WTC11 (cell line): ENCODE measurements at regions not wholly inside any gene's neighbourhood (a gene's known extent, or its start where the extent isn't known, plus 50 kb on each side); places are given as distances from the start of the nearest gene placed in this dataset.
"Not testable (repeated sequence)": the region's sequence is repeated elsewhere in the genome, so short reads cannot be mapped to it uniquely, and the experiment has no call there.

Source experiments
- ATAC-seq: fragments of 200-7000 bp; cut with Tn5 transposase; 2 replicates; pipeline ENCODE4 v1.10.0; 2021; ENCODE audit warnings: mild to moderate bottlenecking, moderate library complexity
- CTCF ChIA-PET: fragments of 300-600 bp; sonication (Branson Sonifier 250); formaldehyde crosslinking; loops from one replicate; lab custom pipeline; 2021; ENCODE audit warnings: antibody characterized with exemption; lab: Charles Lee
- POLR2A ChIA-PET: fragments of 350-600 bp; sonication (Branson Sonifier 250); formaldehyde crosslinking; loops from one replicate; lab custom pipeline; 2021; ENCODE audit warnings: antibody characterized with exemption; lab: Charles Lee
- DNase-seq: peaks from one replicate; pipeline ENCODE4 v3.0.0; 2021; ENCODE audit warnings: low spot score
- H3K27ac Mint-ChIP-seq: 2 replicates; pipeline ENCODE4 v1.8.0; 2021; ENCODE audit warnings: mixed read lengths
- H3K27me3 Mint-ChIP-seq: 2 replicates; pipeline ENCODE4 v1.8.0; 2021; ENCODE audit warnings: low read depth, mild to moderate bottlenecking, moderate library complexity, mixed read lengths
- H3K36me3 Mint-ChIP-seq: 2 replicates; pipeline ENCODE4 v1.8.0; 2021; ENCODE audit warnings: mixed read lengths
- H3K4me1 Mint-ChIP-seq: 2 replicates; pipeline ENCODE4 v1.8.0; 2022; ENCODE audit warnings: mixed read lengths
- H3K4me3 Mint-ChIP-seq: 2 replicates; pipeline ENCODE4 v1.8.0; 2021; ENCODE audit warnings: mild to moderate bottlenecking, moderate library complexity, mixed read lengths
- H3K9me3 Mint-ChIP-seq: 2 replicates; pipeline ENCODE4 v1.8.0; 2021; ENCODE audit warnings: mixed read lengths
- AFF4 ChIP-seq: sonication (generic); formaldehyde crosslinking; IDR thresholded peaks from 2 replicates; pipeline ENCODE4 v1.8.1; 2023; ENCODE audit warnings: mild to moderate bottlenecking, missing genetic modification reagents, borderline replicate concordance
- ATF1 ChIP-seq: sonication (generic); formaldehyde crosslinking; IDR thresholded peaks from 2 replicates; pipeline ENCODE4 v1.8.1; 2023; ENCODE audit warnings: mild to moderate bottlenecking, moderate library complexity, missing genetic modification reagents
- ATF6 ChIP-seq: sonication (generic); formaldehyde crosslinking; IDR thresholded peaks from 2 replicates; pipeline ENCODE4 v1.8.1; 2023; ENCODE audit warnings: mild to moderate bottlenecking, missing genetic modification reagents
- CREB1 ChIP-seq: sonication (generic); formaldehyde crosslinking; IDR thresholded peaks from 2 replicates; pipeline ENCODE4 v1.8.0; 2023; ENCODE audit warnings: mild to moderate bottlenecking, missing genetic modification reagents
- ELF4 ChIP-seq: sonication (generic); formaldehyde crosslinking; IDR thresholded peaks from 2 replicates; pipeline ENCODE4 v1.8.1; 2022; ENCODE audit warnings: low read depth, mild to moderate bottlenecking, moderate library complexity, missing genetic modification reagents
- FOXK1 ChIP-seq: sonication (generic); formaldehyde crosslinking; IDR thresholded peaks from 2 replicates; pipeline ENCODE4 v1.8.0; 2022; ENCODE audit warnings: mild to moderate bottlenecking, moderate library complexity, missing genetic modification reagents
- GRHL2 ChIP-seq: fragments of 250-450 bp; sonication (Bioruptor Pico); IDR thresholded peaks from 2 replicates; pipeline ENCODE4 v1.8.0; 2022; ENCODE audit warnings: mild to moderate bottlenecking, moderate library complexity; ENCODE audit not compliant: insufficient replicate concordance, severe bottlenecking
- GTF2I ChIP-seq: fragments of 250-450 bp; sonication (Bioruptor Pico); conservative IDR thresholded peaks from 2 replicates; pipeline ENCODE4 v1.4.0; 2021; ENCODE audit warnings: mild to moderate bottlenecking
- HMGA2 ChIP-seq: fragments of 250-450 bp; sonication (Bioruptor Pico); IDR thresholded peaks from 2 replicates; pipeline ENCODE4 v1.4.0; 2021; ENCODE audit warnings: mild to moderate bottlenecking, moderate library complexity
- IRF2 ChIP-seq: sonication (generic); formaldehyde crosslinking; IDR thresholded peaks from 2 replicates; pipeline ENCODE4 v1.8.0; 2022; ENCODE audit warnings: low read depth, missing genetic modification reagents, borderline replicate concordance
- JAZF1 ChIP-seq: fragments of 250-450 bp; sonication (Bioruptor Pico); IDR thresholded peaks from 2 replicates; pipeline ENCODE4 v1.9.0; 2021; ENCODE audit warnings: moderate library complexity, mild to moderate bottlenecking, inconsistent platforms
- JUN ChIP-seq: sonication (generic); formaldehyde crosslinking; IDR thresholded peaks from 2 replicates; pipeline ENCODE4 v1.8.0; 2023; ENCODE audit warnings: mild to moderate bottlenecking, missing genetic modification reagents
- MXD4 ChIP-seq: fragments of 250-450 bp; sonication (Bioruptor Pico); IDR thresholded peaks from 2 replicates; pipeline ENCODE4 v1.8.0; 2021; ENCODE audit warnings: mild to moderate bottlenecking, moderate library complexity, borderline replicate concordance
- PRRX2 ChIP-seq: fragments of 250-450 bp; sonication (Bioruptor Pico); IDR thresholded peaks from 2 replicates; pipeline ENCODE4 v1.8.0; 2021; ENCODE audit warnings: mild to moderate bottlenecking
- RORB ChIP-seq: fragments of 250-450 bp; sonication (Bioruptor Pico); IDR thresholded peaks from 2 replicates; pipeline ENCODE4 v1.9.0; 2021; ENCODE audit warnings: mild to moderate bottlenecking
- STAT6 ChIP-seq: sonication (generic); formaldehyde crosslinking; conservative IDR thresholded peaks from 2 replicates; pipeline ENCODE4 v1.8.1; 2023; ENCODE audit warnings: mild to moderate bottlenecking, low read depth, missing genetic modification reagents, moderate library complexity
- TEAD1 ChIP-seq: sonication (generic); formaldehyde crosslinking; IDR thresholded peaks from 2 replicates; pipeline ENCODE4 v1.8.0; 2022; ENCODE audit warnings: mild to moderate bottlenecking, missing genetic modification reagents
- TEAD4 ChIP-seq: sonication (generic); formaldehyde crosslinking; IDR thresholded peaks from 2 replicates; pipeline ENCODE4 v1.8.0; 2022; ENCODE audit warnings: mild to moderate bottlenecking, missing genetic modification reagents
- USF2 ChIP-seq: sonication (generic); formaldehyde crosslinking; IDR thresholded peaks from 2 replicates; pipeline ENCODE4 v1.8.1; 2023; ENCODE audit warnings: mild to moderate bottlenecking, missing genetic modification reagents, moderate library complexity
- ZNF138 ChIP-seq: sonication (generic); formaldehyde crosslinking; conservative IDR thresholded peaks from 2 replicates; pipeline ENCODE4 v1.8.1; 2022; ENCODE audit warnings: mild to moderate bottlenecking, moderate library complexity, missing genetic modification reagents
- ZNF219 ChIP-seq: sonication (generic); formaldehyde crosslinking; IDR thresholded peaks from 2 replicates; pipeline ENCODE4 v1.8.0; 2023; ENCODE audit warnings: missing genetic modification reagents, mild to moderate bottlenecking, borderline replicate concordance
- ZNF425 ChIP-seq: fragments of 250-450 bp; sonication (Bioruptor Pico); conservative IDR thresholded peaks from 2 replicates; pipeline ENCODE4 v1.9.0; 2021; ENCODE audit warnings: mild to moderate bottlenecking

- ChIA-PET POLR2A (interaction anchor here (0.8 kb wide), 1 partner anchor 16 kb away, joined by 3 read pairs; no protein-coding TSS in a partner anchor), CTCF (no interaction called here)
- no peaks in the 10 kb centered on the region for H3K36me3 Mint-ChIP-seq
- H3K4me3 Mint-ChIP-seq, result no peak overlapping the region
- H3K27me3 Mint-ChIP-seq, result no peaks in the 10 kb centered on the region
- peak; percentile 51; the same call in 1 of the 2 replicates for ATAC-seq
- TF ChIP-seq FOXK1 (CRISPR knock-in tag) (no peak), GRHL2 (CRISPR knock-in tag) (no peak), CREB1 (CRISPR knock-in tag) (no peak), TEAD1 (CRISPR knock-in tag) (no peak), AFF4 (CRISPR knock-in tag) (no peak), RORB (no peak), MXD4 (CRISPR knock-in tag) (no peak), ELF4 (no peak)
- no peak for DNase-seq
- no peaks in the 10 kb centered on the region for H3K9me3 Mint-ChIP-seq
- peaks cover 34% of the 10 kb centered on the region for H3K4me1 Mint-ChIP-seq
- H3K27ac Mint-ChIP-seq, result no peak overlapping the region
Observed at GRCh38 chr4:148843625-148844024, 401.4 kb upstream of the NR3C2 start.

- H3K9me3 Mint-ChIP-seq, result no peaks in the 10 kb centered on the region
- no peak overlapping the region for H3K27ac Mint-ChIP-seq
- DNase-seq (no peak), ATAC-seq (no peak)
- ChIA-PET POLR2A (no interaction called here), CTCF (no interaction called here)
- no peaks in the 10 kb centered on the region for H3K36me3 Mint-ChIP-seq
- no peaks in the 10 kb centered on the region for H3K27me3 Mint-ChIP-seq
- TF ChIP-seq PRRX2 (no peak), HMGA2 (CRISPR knock-in tag) (no peak), ZNF425 (CRISPR knock-in tag) (no peak), RORB (no peak), ATF1 (no peak), USF2 (CRISPR knock-in tag) (no peak), ATF6 (CRISPR knock-in tag) (no peak), GTF2I (CRISPR knock-in tag) (no peak), STAT6 (no peak), TEAD4 (CRISPR knock-in tag) (no peak), ZNF219 (CRISPR knock-in tag) (no peak), IRF2 (no peak), ZNF138 (no peak), JAZF1 (CRISPR knock-in tag) (no peak), JUN (CRISPR knock-in tag) (no peak)
- peaks cover 29% of the 10 kb centered on the region for H3K4me1 Mint-ChIP-seq
- H3K4me3 Mint-ChIP-seq, result no peak overlapping the region
Observed at GRCh38 chr4:148842843-148843242, 400.6 kb upstream of the NR3C2 start.

- H3K9me3 Mint-ChIP-seq, CTCF ChIA-PET, POLR2A ChIA-PET, H3K4me3 Mint-ChIP-seq, ATAC-seq, DNase-seq, H3K36me3 Mint-ChIP-seq, H3K27ac Mint-ChIP-seq, H3K27me3 Mint-ChIP-seq: not testable (repeated sequence)
- H3K4me1 Mint-ChIP-seq, result peaks cover 26% of the 10 kb centered on the region
Observed at GRCh38 chr4:148837571-148837970, 395.4 kb upstream of the NR3C2 start.
